Activated CD4-positive, alpha-beta T cell treated with anti-CD3 and anti-CD28 coated beads for 36 hours (primary cell): ENCODE measurements at regions not wholly inside any gene's neighbourhood (a gene's known extent, or its start where the extent isn't known, plus 50 kb on each side); places are given as distances from the start of the nearest gene placed in this dataset.
"Not testable (repeated sequence)": the region's sequence is repeated elsewhere in the genome, so short reads cannot be mapped to it uniquely, and the experiment has no call there.

Experiments used
- ATAC-seq: fragments of 200-7000 bp; cut with Tn5 transposase; one replicate; pipeline ENCODE4 v1.10.0; 2021; ENCODE audit warnings: mild to moderate bottlenecking, moderate library complexity
- CTCF ChIA-PET: fragments of 350-600 bp; sonication (Branson Sonifier 250); formaldehyde crosslinking; loops from one replicate; lab custom pipeline; 2021; ENCODE audit warnings: antibody characterized with exemption; lab: Charles Lee
- POLR2A ChIA-PET: fragments of 350-600 bp; sonication (Branson Sonifier 250); formaldehyde crosslinking; loops from one replicate; lab custom pipeline; 2021; ENCODE audit warnings: antibody characterized with exemption, inconsistent platforms; lab: Charles Lee
- DNase-seq: peaks from one replicate; pipeline ENCODE4 v3.0.0-alpha.2; 2020
- H3K27ac Mint-ChIP-seq: one replicate; pipeline ENCODE4 v1.8.0; 2021; ENCODE audit warnings: mixed read lengths
- H3K27me3 Mint-ChIP-seq: one replicate; pipeline ENCODE4 v1.8.0; 2021; ENCODE audit warnings: mixed read lengths
- H3K36me3 Mint-ChIP-seq: one replicate; pipeline ENCODE4 v1.8.0; 2021; ENCODE audit warnings: low read depth, mixed read lengths
- H3K4me1 Mint-ChIP-seq: one replicate; pipeline ENCODE4 v1.8.0; 2021; ENCODE audit warnings: mixed read lengths
- H3K4me3 Mint-ChIP-seq: one replicate; pipeline ENCODE4 v1.8.0; 2021; ENCODE audit warnings: mild to moderate bottlenecking, moderate library complexity, mixed read lengths
- H3K9me3 Mint-ChIP-seq: one replicate; pipeline ENCODE4 v1.8.0; 2021; ENCODE audit warnings: low read depth, mixed read lengths
- intact Hi-C, 2 experiments: fragments of 100-400 bp; cut with DNase I in 1 of 2; cut with micrococcal nuclease in 1 of 2; formaldehyde crosslinking; loops; one replicate each; pipeline versions ENCODE4 v1.14.2 to v1.15.1; 2022 to 2024; cut with DNase I, micrococcal nuclease

DNA sequence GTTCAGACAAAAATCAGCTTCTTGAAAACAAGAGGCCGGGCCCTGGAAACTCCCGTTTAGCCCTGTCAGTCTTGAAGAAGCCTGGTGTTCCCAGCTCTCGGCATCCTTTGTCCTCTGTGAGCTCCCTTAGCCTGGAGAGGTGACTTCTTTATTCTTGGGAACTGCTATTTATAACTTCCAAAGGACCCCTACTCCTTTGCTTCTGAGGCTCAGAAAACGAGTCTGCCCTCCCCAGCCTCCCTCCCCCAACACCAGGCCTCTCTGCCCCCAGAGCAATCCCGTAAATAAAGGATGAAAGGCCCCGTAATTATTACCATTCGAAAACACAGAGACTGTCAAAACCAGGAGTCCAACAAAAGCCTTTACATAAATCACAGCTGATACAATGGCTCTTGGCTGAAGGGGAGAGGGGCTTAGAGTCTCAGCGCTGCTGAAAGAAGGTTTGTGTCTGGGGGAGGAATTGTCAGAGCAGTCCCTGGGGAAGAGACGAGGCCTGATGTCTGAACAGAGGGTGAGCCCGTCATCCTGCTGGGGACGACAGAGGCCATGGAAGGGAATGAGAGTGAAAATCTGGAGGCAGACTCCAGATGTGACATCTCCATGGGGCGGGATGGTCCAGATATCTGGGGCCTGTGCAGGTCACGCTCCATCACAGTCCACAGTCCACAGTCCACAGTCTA is 283.0 kb downstream of the MYCN start:
- Mint-ChIP-seq H3K27me3 (peaks cover 5% of the 10 kb centered on the region), H3K9me3 (no peaks in the 10 kb centered on the region), H3K4me3 (no peak overlapping the region), H3K27ac (no peak overlapping the region), H3K4me1 (no peaks in the 10 kb centered on the region), H3K36me3 (no peaks in the 10 kb centered on the region)
- CTCF ChIA-PET: no interaction called here
- DNase-seq: no peak
- POLR2A ChIA-PET: no interaction called here
- intact Hi-C loops: no loop called here
- no peak for ATAC-seq

DNA sequence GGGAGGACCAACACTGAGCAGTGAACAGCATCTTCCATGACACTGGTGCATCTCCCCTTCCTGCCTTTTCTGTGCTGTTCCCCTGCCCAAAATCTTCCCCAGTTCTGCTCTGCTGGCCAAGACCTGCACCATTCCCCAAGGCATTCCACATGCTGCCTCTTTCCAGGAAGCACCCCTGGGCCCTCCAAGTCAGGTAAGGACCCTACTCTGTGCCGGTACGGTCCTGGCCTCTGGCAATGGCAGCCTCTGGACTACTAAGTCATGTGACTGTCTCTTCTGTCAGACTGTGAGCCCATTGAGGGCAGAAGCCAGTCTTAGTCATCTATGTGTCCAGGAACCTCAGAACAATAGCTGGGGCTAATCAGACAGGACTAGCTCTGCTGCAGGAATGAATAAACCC is 282.0 kb downstream of the MYCN start:
- Mint-ChIP-seq H3K4me1 (no peaks in the 10 kb centered on the region), H3K9me3 (no peaks in the 10 kb centered on the region), H3K36me3 (no peaks in the 10 kb centered on the region), H3K27me3 (peaks cover 5% of the 10 kb centered on the region), H3K27ac (no peak overlapping the region), H3K4me3 (no peak overlapping the region)
- POLR2A ChIA-PET: no interaction called here
- intact Hi-C loops: no loop called here
- ATAC-seq: no peak
- CTCF ChIA-PET: no interaction called here
- no peak for DNase-seq

DNA sequence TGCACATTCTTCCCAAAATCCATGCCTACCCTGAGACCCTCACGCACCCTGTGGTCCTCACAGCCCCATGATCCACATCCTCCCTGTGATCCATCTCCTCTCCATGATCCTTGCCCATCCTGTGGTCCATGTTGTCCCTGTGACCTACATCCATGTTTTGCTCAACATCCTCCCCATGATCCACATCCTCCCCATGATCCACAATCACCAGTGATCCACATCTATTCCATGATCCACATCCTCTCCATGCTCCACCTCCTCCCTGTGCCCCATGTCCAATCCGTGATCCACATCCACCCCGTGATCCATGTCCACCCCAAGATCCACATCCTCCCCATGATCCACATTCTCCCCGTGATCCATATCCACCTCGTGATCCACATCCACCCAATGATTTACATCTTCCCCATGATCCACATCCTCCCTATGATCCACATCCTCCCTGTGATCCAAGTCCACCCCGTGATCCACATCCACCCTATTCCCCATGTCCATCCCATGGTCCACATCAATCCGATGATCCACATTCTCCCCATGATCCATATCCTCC is 281.2 kb downstream of the MYCN start:
- ChIA-PET CTCF (no interaction called here), POLR2A (no interaction called here)
- DNase-seq: no peak
- Mint-ChIP-seq H3K36me3 (no peaks in the 10 kb centered on the region), H3K27me3 (peaks cover 5% of the 10 kb centered on the region), H3K9me3 (no peaks in the 10 kb centered on the region), H3K27ac (no peak overlapping the region), H3K4me3 (no peak overlapping the region), H3K4me1 (no peaks in the 10 kb centered on the region)
- intact Hi-C loops: no loop called here
- no peak for ATAC-seq

DNA sequence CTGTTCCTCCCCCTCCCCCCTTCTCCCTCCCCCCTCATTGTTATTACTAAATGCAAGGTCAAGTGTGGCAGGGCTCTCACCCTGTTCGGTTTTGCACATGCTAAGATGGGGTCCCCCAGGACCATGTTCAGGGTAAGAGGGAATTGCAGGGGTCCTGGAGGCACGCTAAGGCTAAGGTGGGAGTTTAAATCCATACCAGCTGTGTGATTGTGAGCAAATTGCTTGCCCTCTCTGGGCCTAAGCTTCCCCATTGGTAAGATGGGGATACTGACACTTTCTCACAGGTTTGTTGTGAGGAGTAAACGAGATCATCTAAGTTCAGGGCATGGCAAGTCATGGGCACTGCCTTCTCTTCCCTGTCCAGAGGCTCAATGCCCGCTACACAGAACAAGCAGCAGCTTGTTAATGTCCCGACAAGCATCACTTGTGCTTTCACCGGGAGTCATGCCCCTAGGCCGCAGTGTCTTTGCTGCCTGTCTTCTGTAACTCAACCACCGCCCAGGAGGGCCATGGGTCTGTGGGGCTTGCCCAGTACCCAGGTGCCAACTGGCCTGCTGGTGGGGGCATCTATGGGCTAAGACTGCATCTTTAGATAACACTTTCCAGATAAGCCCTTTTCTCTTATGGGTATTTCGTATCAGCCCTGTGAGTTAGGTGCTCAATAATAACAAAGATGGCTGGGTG is 279.1 kb downstream of the MYCN start:
- intact Hi-C loops: no loop called here
- ATAC-seq: no peak
- Mint-ChIP-seq H3K36me3 (no peaks in the 10 kb centered on the region), H3K4me1 (no peaks in the 10 kb centered on the region), H3K9me3 (no peaks in the 10 kb centered on the region), H3K4me3 (no peak overlapping the region), H3K27ac (no peak overlapping the region), H3K27me3 (peaks cover 5% of the 10 kb centered on the region)
- ChIA-PET CTCF (interaction anchor here (1.0 to 1.2 kb wide), 2 partner anchors 280 to 583 kb away, joined by 3 to 4 read pairs; no protein-coding TSS in a partner anchor), POLR2A (no interaction called here)
- no peak for DNase-seq

DNA sequence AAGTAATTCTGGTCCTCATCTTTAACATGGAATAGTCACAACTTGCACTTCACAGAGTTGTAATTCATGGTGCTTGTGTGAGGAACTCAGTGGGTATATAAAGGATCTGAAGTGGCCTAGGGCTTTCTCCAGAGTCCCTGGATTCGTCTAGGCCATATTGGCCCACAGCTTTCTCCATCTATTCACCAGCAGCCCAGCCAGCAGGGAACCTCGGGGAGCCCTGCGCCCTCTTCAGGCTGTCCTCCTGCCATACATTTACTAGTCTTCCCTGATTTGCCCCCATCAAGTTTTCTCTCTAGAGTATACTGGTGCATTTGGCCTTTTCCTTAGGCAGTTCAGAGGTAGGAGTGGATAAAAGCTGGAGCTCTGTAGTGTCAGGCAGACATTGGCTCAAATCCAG is 278.3 kb downstream of the MYCN start:
- peak; percentile 39 for DNase-seq
- Mint-ChIP-seq H3K4me3 (no peak overlapping the region), H3K27ac (no peak overlapping the region), H3K4me1 (no peaks in the 10 kb centered on the region), H3K27me3 (peaks cover 5% of the 10 kb centered on the region), H3K9me3 (no peaks in the 10 kb centered on the region), H3K36me3 (no peaks in the 10 kb centered on the region)
- no peak for ATAC-seq
- intact Hi-C loops: loop anchor here in 1 of 2 experiments (1.0 kb wide), 1 partner anchor 279 kb away; no protein-coding TSS in a partner anchor
- ChIA-PET CTCF (interaction anchor here (0.6 to 1.2 kb wide), 3 partner anchors 279 to 851 kb away, joined by 3 to 4 read pairs (median 3); no protein-coding TSS in a partner anchor), POLR2A (no interaction called here)

DNA sequence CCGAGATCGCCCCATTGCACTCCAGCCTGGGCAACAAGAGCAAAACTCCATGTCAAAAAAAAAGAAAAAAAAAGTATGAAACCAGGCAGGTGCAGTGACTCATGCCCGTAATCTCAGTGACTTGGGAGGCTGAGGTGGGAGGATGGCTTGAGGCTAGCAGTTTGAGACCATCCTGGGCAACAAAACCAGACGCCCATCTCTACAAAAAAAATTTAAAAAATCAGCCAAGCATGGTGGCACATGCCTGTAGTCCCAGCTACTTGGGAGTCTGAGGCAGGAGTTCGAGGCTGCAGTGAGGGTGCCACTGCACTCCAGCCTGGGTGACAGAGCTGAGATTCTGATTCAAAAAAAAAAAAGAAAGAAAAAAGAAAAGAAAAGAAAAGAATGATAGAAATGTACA is 277.8 kb downstream of the MYCN start:
- Mint-ChIP-seq H3K4me3 (no peak overlapping the region), H3K4me1 (no peaks in the 10 kb centered on the region), H3K27me3 (peaks cover 5% of the 10 kb centered on the region), H3K9me3 (no peaks in the 10 kb centered on the region), H3K27ac (no peak overlapping the region), H3K36me3 (no peaks in the 10 kb centered on the region)
- no peak for DNase-seq
- ChIA-PET CTCF (interaction anchor here (0.6 to 1.2 kb wide), 3 partner anchors 278 to 851 kb away, joined by 3 to 4 read pairs (median 3); no protein-coding TSS in a partner anchor), POLR2A (no interaction called here)
- intact Hi-C loops: loop anchor here in 1 of 2 experiments (1.0 kb wide), 1 partner anchor 279 kb away; no protein-coding TSS in a partner anchor
- ATAC-seq: no peak

DNA sequence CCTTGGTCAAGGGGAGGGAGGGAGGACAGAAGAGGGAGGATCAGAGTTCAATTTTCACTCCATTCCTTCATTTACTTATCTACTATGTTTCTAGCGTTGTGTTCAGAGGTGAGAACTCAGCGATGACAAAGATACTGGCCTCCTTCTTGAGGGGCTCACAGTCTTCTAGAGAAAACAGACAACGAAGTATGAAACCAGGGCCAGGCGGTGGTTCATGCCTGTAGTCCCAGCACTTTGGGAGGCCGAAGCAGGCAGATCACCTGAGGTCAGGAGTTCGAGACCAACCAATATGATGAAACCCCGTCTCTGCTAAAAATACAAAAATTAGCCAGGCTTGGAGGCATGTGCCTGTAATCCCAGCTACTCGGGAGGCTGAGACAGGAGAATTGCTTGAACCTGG is 277.4 kb downstream of the MYCN start:
- DNase-seq, H3K27me3 Mint-ChIP-seq, H3K9me3 Mint-ChIP-seq, H3K4me1 Mint-ChIP-seq, H3K27ac Mint-ChIP-seq, H3K36me3 Mint-ChIP-seq, ATAC-seq, H3K4me3 Mint-ChIP-seq, POLR2A ChIA-PET: not testable (repeated sequence)
- CTCF ChIA-PET: interaction anchor here (1.1 kb wide), 1 partner anchor 278 kb away, joined by 5 read pairs; no protein-coding TSS in a partner anchor
- intact Hi-C loops: loop anchor here in 1 of 2 experiments (1.0 kb wide), 1 partner anchor 278 kb away; no protein-coding TSS in a partner anchor

DNA sequence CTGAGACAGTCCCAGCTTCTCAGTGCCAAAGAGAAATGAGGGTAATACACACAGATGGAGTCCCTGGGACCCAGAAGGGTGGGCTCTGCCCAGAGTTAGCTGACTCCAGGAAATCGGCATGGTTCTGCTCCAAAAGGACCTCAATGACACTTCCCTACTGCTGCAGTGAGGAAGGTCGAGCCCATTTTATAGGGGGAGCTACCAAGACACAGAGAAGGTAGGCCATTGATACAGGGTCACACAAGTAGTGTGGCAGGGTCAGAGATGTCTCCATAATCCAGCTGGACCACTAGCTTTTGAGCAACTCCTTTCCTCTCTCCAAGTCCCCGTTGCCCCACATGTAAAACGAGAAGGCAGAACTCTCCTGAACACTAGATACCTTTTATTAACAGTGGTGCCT is 276.9 kb downstream of the MYCN start:
- H3K9me3 Mint-ChIP-seq: no peaks in the 10 kb centered on the region
- POLR2A ChIA-PET: no interaction called here
- no peaks in the 10 kb centered on the region for H3K4me1 Mint-ChIP-seq
- peaks cover 5% of the 10 kb centered on the region for H3K27me3 Mint-ChIP-seq
- DNase-seq: no peak
- H3K27ac Mint-ChIP-seq: no peak overlapping the region
- no peaks in the 10 kb centered on the region for H3K36me3 Mint-ChIP-seq
- ATAC-seq: no peak
- intact Hi-C loops: no loop called here
- no peak overlapping the region for H3K4me3 Mint-ChIP-seq
- CTCF ChIA-PET: interaction anchor here (1.1 kb wide), 1 partner anchor 278 kb away, joined by 5 read pairs; no protein-coding TSS in a partner anchor

DNA sequence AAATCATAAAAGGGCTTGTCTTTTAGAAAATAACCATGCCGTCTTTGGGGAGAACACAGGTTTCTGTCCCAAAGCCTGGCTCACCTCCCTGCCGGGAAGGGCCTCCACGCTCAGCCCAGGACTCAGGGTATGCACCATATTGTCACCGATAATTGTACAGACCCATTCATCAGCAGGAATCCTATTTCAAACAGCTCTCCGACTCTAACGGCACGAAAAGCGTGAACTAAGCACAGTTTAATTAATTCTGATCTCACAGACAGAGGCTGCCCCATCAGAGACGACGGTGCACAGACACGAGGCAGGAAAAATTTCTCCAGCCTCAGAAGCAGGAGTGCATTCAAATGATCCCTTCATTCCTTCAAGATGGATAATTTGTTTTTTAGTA is 276.2 kb downstream of the MYCN start:
- Mint-ChIP-seq H3K9me3 (no peaks in the 10 kb centered on the region), H3K27ac (no peak overlapping the region), H3K4me3 (no peak overlapping the region), H3K4me1 (no peaks in the 10 kb centered on the region), H3K36me3 (no peaks in the 10 kb centered on the region), H3K27me3 (peaks cover 3% of the 10 kb centered on the region)
- intact Hi-C loops: no loop called here
- DNase-seq (no peak), ATAC-seq (no peak)
- ChIA-PET POLR2A (no interaction called here), CTCF (interaction anchor here (1.1 kb wide), 1 partner anchor 277 kb away, joined by 5 read pairs; no protein-coding TSS in a partner anchor)

DNA sequence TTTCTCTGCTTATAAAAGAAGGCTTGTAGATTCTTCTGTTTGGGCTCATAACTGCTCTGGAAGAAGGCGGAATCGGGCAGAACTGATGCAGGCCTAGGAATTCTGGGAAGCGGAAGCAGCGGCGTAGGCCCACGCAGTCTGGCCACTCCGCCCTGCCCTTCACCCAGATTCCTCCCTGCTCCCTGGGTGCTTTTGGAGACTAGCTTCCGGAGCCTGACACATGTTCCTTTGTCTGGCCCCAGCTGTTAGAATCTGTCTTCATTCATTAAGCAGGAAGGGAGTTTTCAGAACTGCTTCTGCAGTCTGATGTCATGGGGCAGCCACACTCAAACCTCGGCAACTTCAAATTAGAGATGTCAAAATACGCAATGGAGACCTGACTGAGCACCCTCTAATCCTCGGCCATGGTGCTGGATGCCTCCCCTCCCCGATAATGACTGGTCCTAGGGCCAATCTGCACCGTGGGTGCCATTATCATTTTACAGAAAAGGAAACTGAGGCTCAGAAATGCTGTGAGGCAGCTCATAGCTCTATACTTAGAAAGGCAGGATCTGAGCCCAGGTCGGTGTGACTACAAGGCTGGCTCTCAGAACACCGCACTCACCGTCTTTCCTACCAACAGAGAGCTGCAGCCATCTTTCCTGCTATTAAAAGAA is 275.7 kb downstream of the MYCN start:
- intact Hi-C loops: no loop called here
- ATAC-seq (no peak), DNase-seq (no peak)
- Mint-ChIP-seq H3K9me3 (no peaks in the 10 kb centered on the region), H3K27me3 (no peaks in the 10 kb centered on the region), H3K36me3 (no peaks in the 10 kb centered on the region), H3K27ac (no peak overlapping the region), H3K4me3 (no peak overlapping the region), H3K4me1 (no peaks in the 10 kb centered on the region)
- ChIA-PET CTCF (no interaction called here), POLR2A (no interaction called here)

DNA sequence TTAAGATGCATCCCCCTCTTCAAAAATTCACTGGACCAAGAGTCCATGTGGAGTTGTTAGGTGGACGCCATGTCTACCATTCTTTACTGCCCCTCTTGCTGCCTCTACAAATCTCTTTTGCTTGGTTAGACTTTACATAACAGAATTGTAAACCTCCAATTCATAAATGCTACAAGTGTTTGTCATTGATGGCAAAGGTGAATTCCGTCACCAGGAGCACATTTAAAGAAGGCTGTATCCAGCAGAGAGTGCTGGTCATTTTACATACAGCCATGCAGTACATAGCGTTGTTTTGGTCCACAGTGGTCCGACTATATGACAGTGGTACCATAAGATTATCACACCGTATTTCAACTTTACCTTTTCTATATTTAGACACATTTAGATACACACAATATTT is 274.5 kb downstream of the MYCN start:
- intact Hi-C loops: no loop called here
- ChIA-PET POLR2A (no interaction called here), CTCF (no interaction called here)
- Mint-ChIP-seq H3K36me3 (no peaks in the 10 kb centered on the region), H3K27me3 (no peaks in the 10 kb centered on the region), H3K9me3 (no peaks in the 10 kb centered on the region), H3K4me3 (no peak overlapping the region), H3K27ac (no peak overlapping the region), H3K4me1 (no peaks in the 10 kb centered on the region)
- ATAC-seq (no peak), DNase-seq (no peak)
